HG03575 (cell line): ENCODE measurements at regions not wholly inside any gene's neighbourhood (a gene's known extent, or its start where the extent isn't known, plus 50 kb on each side); places are given as distances from the start of the nearest gene placed in this dataset.

Experiments
- ATAC-seq: cut with Tn5 transposase; IDR thresholded peaks from one replicate; pipeline ENCODE4 v1.9.1; 2021; ENCODE audit not compliant: unreplicated experiment, insufficient number of reproducible peaks, low FRiP score; ENCODE audit errors: extremely low read depth

- ATAC-seq = no peak
These were observed 111.8 kb downstream of the TBXT start for GRCh38 chr6:166055801-166056200.

GRCh38 chr6:166052837-166053236 is 114.8 kb downstream of the TBXT start:
- no peak for ATAC-seq

GRCh38 chr6:166050559-166050958 is 117.1 kb downstream of the TBXT start:
- no peak for ATAC-seq

DNA sequence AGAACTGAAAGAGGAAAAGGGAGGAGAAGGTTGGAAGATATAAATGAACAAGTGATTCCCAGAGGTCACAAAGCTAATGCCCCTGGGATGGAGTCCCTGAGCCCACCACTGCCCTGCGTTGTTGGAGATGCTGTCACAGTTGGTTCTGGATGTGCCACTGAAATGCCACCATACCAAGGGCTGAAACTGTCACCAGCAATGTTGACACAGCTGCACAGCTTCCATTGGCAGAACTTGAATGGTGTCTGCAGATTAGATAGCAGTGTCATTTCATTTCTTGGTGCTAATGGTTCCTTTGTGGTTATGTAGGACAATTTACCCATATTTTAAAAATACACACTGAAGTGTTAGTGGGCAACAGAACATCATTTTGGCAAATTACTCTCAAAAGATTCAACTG is 120.7 kb downstream of the TBXT start:
- ATAC-seq = no peak

DNA sequence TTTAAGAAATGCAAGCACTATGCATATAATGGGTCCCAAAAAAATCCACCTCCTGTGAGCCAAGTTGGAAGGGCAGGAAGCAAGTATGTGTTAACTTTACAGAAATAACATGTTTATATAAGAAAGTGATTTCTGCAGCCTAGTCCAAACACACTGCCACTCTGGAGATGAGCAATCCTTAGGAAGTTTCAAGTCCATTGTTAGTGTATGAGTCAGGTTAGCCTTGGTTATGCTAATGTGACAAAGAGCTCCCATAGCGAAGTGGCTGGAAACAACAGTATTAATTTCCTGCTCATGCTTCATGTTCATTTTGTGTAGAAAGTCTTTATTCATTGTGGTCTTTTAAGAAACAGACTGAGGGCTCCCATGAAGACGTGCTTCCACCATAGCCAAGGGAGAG is 121.4 kb downstream of the TBXT start:
- ATAC-seq = no peak

- ATAC-seq = no peak
These were observed 121.8 kb downstream of the TBXT start for GRCh38 chr6:166045860-166046200.

GRCh38 chr6:166045173-166045859 is 122.3 kb downstream of the TBXT start:
- ATAC-seq = no peak

DNA sequence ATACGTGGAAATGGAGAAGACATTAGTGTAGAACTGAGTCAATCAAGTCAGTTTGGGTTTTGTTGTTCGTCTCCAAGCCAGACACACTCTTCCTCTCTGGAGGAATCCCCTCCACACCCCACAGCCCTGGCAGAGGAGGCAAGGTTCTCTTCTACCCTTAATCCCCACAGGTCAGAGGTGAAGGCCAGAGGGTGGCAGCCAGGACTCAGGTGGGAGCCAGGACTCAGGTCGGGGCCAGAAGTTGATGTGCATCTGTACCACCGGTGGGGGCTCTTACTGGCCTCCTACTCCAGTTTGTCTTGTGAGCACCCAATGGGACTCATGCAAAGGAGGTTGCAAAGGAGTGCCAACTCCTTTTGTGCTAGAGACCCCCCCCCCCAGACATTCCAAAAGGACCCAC is 126.4 kb downstream of the TBXT start:
- no peak for ATAC-seq

GRCh38 chr6:166040292-166040691 is 127.4 kb downstream of the TBXT start:
- no peak for ATAC-seq

- ATAC-seq = no peak
These were observed 131.1 kb downstream of the TBXT start for GRCh38 chr6:166036316-166037095.

GRCh38 chr6:166032366-166033200 is 135.1 kb downstream of the TBXT start:
- ATAC-seq = no peak

GRCh38 chr6:166031275-166031674 is 136.4 kb downstream of the TBXT start:
- no peak for ATAC-seq

DNA sequence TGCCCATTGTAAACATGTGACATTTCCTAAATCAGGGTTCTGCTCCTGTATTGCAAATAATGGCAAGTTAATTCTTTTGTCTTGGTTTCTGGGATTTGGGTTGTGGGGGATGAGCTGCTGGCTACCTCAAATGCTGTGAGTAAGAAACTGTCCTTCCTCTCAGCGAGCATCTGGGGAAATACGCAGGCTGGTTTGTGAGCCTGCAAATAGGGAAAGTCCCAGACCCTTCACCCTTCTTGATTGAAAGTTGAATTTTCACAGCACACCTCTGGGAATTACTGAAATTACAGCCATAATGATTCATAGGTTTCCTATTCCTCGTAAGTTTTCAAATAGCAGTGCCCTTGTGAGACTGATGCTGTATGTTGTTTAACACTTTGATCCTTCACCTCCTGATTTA is 138.1 kb downstream of the TBXT start:
- no peak for ATAC-seq

- no peak for ATAC-seq
These were observed 139.9 kb downstream of the TBXT start for GRCh38 chr6:166027761-166028160.

DNA sequence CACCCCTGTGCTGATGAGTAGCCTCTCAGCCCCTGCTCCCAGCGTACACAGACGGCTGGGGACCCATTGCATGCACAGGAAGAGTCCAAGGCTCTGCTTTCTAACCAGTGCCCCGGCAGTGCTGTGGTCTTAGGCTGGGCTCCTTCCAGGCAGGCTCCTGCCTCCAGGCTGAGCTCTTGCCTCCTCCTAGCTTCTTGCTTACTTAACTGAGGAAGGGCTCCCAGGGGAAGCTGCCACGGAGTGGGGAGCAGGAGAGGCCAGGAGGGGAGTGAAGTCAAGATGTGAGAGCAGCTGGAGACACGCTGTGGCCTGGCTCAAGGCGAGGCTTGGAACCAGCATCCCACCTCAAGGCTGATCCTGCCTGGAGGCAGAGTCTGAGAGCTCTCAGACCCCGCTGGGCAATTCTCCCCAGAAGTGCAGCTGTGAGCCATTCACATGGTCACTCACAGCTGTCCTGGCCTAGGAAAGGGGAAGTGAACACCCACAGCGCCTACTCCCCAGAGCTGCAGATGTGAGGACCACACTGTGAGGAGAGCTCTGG is 141.0 kb downstream of the TBXT start:
- no peak for ATAC-seq

DNA sequence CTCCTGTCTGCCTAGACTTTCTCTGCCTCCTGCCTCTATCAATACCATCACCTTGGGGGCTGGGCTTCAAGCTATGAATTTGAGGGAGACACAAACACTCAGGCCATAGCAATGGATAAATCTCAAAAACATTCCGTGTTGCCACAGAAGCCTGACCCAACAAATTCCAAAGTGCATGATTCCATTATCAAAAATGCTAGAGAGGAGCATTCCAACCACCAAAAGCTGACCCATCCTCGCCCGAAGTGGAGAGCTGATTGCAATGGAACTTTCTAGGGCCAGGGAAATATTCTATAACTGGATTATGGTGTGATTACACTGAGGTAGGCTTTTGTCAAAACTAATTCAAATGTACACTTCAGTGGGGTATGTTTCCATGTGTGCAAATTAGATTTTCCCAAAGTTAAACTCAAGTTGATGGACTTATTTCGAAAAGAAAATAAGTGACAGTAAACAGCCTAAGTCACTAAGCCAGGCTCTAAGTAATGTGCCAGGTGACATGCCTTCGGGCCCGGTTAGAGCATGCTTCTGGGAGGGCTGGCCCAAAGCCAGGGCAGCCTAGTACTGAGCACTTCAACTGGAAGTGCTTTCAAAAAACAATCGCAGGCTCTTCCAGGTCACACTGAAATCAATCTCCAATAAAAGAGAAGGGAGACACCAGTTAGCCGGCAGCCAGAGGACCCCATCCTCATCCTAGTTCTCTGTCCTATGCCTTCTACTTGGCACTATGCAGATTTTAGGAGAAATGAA is 142.3 kb downstream of the TBXT start:
- ATAC-seq = no peak

DNA sequence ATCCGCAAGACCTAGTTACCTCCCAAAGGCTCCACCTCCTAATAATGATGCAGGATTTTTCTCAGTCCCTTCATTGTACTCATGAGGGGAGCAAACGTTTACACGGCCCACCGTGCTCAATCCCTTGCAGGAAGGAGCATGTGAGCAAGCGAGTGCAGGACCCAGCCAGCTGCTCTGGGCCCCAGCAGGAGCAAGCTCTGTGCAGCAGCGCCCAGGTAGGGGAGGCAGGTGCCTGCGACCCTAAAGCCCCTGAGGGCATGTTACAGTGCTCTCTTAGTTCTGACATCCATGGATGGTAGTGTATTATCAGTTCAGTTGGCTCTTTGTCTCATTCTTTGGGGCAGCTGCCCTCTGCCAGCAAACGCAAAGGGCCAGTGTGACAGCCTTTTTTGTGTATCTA is 143.4 kb downstream of the TBXT start:
- ATAC-seq = no peak

GRCh38 chr6:166023273-166023989 is 144.2 kb downstream of the TBXT start:
- no peak for ATAC-seq
